ENCODE measurements at regions not wholly inside any gene's neighbourhood (a gene's known extent, or its start where the extent isn't known, plus 50 kb on each side); places are given as distances from the start of the nearest gene placed in this dataset.

DNA sequence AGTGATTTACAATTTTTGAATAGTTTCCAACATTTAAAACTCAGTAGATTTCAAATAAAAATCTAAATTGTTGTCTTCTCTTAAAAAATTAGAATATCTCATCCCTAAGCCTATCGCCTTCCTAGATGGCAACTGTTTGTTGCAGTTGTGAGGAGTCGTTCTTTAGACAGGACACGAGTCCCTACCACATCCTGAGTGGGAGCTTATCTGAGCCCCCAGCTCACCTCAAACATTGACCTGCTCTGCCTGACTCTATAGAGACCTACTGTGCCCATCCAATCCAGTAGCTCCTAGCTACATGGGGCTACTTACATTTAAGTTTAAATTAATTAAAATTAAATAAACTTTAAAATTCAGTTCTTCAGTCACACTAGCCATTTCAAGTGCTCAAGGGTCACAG, 434.7 kb downstream of the FOXO1 start (continued):
- TF ChIP-seq, protein P1, sequence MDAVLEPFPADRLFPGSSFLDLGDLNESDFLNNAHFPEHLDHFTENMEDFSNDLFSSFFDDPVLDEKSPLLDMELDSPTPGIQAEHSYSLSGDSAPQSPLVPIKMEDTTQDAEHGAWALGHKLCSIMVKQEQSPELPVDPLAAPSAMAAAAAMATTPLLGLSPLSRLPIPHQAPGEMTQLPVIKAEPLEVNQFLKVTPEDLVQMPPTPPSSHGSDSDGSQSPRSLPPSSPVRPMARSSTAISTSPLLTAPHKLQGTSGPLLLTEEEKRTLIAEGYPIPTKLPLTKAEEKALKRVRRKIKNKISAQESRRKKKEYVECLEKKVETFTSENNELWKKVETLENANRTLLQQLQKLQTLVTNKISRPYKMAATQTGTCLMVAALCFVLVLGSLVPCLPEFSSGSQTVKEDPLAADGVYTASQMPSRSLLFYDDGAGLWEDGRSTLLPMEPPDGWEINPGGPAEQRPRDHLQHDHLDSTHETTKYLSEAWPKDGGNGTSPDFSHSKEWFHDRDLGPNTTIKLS (IDR thresholded peaks at IDR 0.05; ENCODE audit: borderline replicate concordance, low read depth): no peak
- TF ChIP-seq RBM17 (IDR thresholded peaks at IDR 0.05; ENCODE audit: borderline replicate concordance, low read depth, low read length): no peak
- no peak for TF ChIP-seq ZNF143 (CRISPR knock-in tag; IDR thresholded peaks at IDR 0.05)
- no peak for TF ChIP-seq HMGXB4 (CRISPR knock-in tag; IDR thresholded peaks at IDR 0.05)
- no peak for TF ChIP-seq ZNF644 (tag; IDR thresholded peaks at IDR 0.05; ENCODE audit: low read depth)
- no peak for TF ChIP-seq MYBL2 (IDR thresholded peaks at IDR 0.05; ENCODE audit: low read depth)
- TF ChIP-seq MYBL2 (CRISPR knock-in tag; IDR thresholded peaks at IDR 0.05; ENCODE audit: borderline replicate concordance): no peak
- no peak for TF ChIP-seq ELF4 (CRISPR knock-in tag; IDR thresholded peaks at IDR 0.05)
- no peak for TF ChIP-seq ESRRB (CRISPR knock-in tag; IDR thresholded peaks at IDR 0.05; ENCODE audit: borderline replicate concordance)
